ENCODE measurements at regions not wholly inside any gene's neighbourhood (a gene's known extent, or its start where the extent isn't known, plus 50 kb on each side); places are given as distances from the start of the nearest gene placed in this dataset.

GRCh38 chr5:166004006-166004405 is 2287.4 kb upstream of the WWC1 start:
- TF ChIP-seq POU6F1 (CRISPR knock-in tag; IDR thresholded peaks at IDR 0.05; ENCODE audit: borderline replicate concordance, low read depth) = no peak
- TF ChIP-seq ESRRG (CRISPR knock-in tag; IDR thresholded peaks at IDR 0.05) = peak; percentile 21; the same call in 1 of the 2 replicates
- TF ChIP-seq CREB5 (CRISPR knock-in tag; IDR thresholded peaks at IDR 0.05; ENCODE audit: low read depth) = peak; percentile 60; the same call in 1 of the 2 replicates
- no peak for TF ChIP-seq TSHZ2 (CRISPR knock-in tag; IDR thresholded peaks at IDR 0.05)
- TF ChIP-seq, protein P1, sequence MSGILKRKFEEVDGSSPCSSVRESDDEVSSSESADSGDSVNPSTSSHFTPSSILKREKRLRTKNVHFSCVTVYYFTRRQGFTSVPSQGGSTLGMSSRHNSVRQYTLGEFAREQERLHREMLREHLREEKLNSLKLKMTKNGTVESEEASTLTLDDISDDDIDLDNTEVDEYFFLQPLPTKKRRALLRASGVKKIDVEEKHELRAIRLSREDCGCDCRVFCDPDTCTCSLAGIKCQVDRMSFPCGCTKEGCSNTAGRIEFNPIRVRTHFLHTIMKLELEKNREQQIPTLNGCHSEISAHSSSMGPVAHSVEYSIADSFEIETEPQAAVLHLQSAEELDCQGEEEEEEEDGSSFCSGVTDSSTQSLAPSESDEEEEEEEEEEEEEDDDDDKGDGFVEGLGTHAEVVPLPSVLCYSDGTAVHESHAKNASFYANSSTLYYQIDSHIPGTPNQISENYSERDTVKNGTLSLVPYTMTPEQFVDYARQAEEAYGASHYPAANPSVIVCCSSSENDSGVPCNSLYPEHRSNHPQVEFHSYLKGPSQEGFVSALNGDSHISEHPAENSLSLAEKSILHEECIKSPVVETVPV (CRISPR knock-in tag; IDR thresholded peaks at IDR 0.05) = no peak
- TF ChIP-seq, protein P2, sequence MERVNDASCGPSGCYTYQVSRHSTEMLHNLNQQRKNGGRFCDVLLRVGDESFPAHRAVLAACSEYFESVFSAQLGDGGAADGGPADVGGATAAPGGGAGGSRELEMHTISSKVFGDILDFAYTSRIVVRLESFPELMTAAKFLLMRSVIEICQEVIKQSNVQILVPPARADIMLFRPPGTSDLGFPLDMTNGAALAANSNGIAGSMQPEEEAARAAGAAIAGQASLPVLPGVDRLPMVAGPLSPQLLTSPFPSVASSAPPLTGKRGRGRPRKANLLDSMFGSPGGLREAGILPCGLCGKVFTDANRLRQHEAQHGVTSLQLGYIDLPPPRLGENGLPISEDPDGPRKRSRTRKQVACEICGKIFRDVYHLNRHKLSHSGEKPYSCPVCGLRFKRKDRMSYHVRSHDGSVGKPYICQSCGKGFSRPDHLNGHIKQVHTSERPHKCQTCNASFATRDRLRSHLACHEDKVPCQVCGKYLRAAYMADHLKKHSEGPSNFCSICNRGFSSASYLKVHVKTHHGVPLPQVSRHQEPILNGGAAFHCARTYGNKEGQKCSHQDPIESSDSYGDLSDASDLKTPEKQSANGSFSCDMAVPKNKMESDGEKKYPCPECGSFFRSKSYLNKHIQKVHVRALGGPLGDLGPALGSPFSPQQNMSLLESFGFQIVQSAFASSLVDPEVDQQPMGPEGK (CRISPR knock-in tag; IDR thresholded peaks at IDR 0.05; ENCODE audit: borderline replicate concordance) = no peak
- no peak for TF ChIP-seq GLIS3 (CRISPR knock-in tag; IDR thresholded peaks at IDR 0.05)
- TF ChIP-seq ZFP3 (CRISPR knock-in tag; IDR thresholded peaks at IDR 0.05) = no peak
- no peak for TF ChIP-seq TCF4 (CRISPR knock-in tag; IDR thresholded peaks at IDR 0.05; ENCODE audit: borderline replicate concordance)
- no peak for TF ChIP-seq TOX (CRISPR knock-in tag; IDR thresholded peaks at IDR 0.05; ENCODE audit: borderline replicate concordance)
- no peak for TF ChIP-seq ZNF565 (CRISPR knock-in tag; conservative IDR thresholded peaks at IDR 0.05; ENCODE audit: low read depth)
- TF ChIP-seq CSDC2 (CRISPR knock-in tag; IDR thresholded peaks at IDR 0.05) = no peak
- TF ChIP-seq ISL1 (CRISPR knock-in tag; IDR thresholded peaks at IDR 0.05) = peak; percentile 92
- no peak for TF ChIP-seq BACH2 (CRISPR knock-in tag; IDR thresholded peaks at IDR 0.05; ENCODE audit: borderline replicate concordance)
- no peak for ATAC-seq

- TF ChIP-seq PPARA (CRISPR knock-in tag; IDR thresholded peaks at IDR 0.05; ENCODE audit: borderline replicate concordance) (no peak), ZNF70 (CRISPR knock-in tag; IDR thresholded peaks at IDR 0.05) (no peak), ZC3H10 (CRISPR knock-in tag; IDR thresholded peaks at IDR 0.05) (no peak), CREB5 (CRISPR knock-in tag; IDR thresholded peaks at IDR 0.05; ENCODE audit: low read depth) (no peak), ARNTL (CRISPR knock-in tag; IDR thresholded peaks at IDR 0.05; ENCODE audit: borderline replicate concordance, low read depth) (no peak), TSHZ2 (CRISPR knock-in tag; IDR thresholded peaks at IDR 0.05) (no peak), ESRRG (CRISPR knock-in tag; IDR thresholded peaks at IDR 0.05) (no peak), ZFP30 (CRISPR knock-in tag; IDR thresholded peaks at IDR 0.05) (no peak), CSDC2 (CRISPR knock-in tag; IDR thresholded peaks at IDR 0.05) (no peak), TOX (CRISPR knock-in tag; IDR thresholded peaks at IDR 0.05; ENCODE audit: borderline replicate concordance) (no peak)
- no peak for ATAC-seq
These were observed 2278.0 kb upstream of the WWC1 start for GRCh38 chr5:166013415-166013814.

Data from SK-N-SH treated with all-trans-retinoic acid at 6 μM for 48 hours (cell line).